WTC11 (cell line): ENCODE measurements at regions not wholly inside any gene's neighbourhood (a gene's known extent, or its start where the extent isn't known, plus 50 kb on each side); places are given as distances from the start of the nearest gene placed in this dataset.

Source experiments
- FOXP1 ChIP-seq: sonication (generic); formaldehyde crosslinking; IDR thresholded peaks from 2 replicates; pipeline ENCODE4 v1.8.0; 2022; ENCODE audit warnings: missing genetic modification reagents, mild to moderate bottlenecking, moderate library complexity, borderline replicate concordance
- NFYB ChIP-seq: sonication (generic); formaldehyde crosslinking; conservative IDR thresholded peaks from 2 replicates; pipeline ENCODE4 v1.8.0; 2022; ENCODE audit warnings: low read depth, missing genetic modification reagents
- ZNF317 ChIP-seq: sonication (generic); formaldehyde crosslinking; IDR thresholded peaks from 2 replicates; pipeline ENCODE4 v1.8.1; 2023; ENCODE audit warnings: low read depth, mild to moderate bottlenecking, moderate library complexity, missing genetic modification reagents, borderline replicate concordance
- TF ChIP-seq, protein P1 (sequence below): fragments of 200-600 bp; IDR thresholded peaks from 2 replicates; pipeline ENCODE4 v1.8.0; 2022; ENCODE audit warnings: antibody characterized with exemption
- TF ChIP-seq, protein P2 (sequence below): sonication (generic); formaldehyde crosslinking; conservative IDR thresholded peaks from 2 replicates; pipeline ENCODE4 v1.8.1; 2022; ENCODE audit warnings: mild to moderate bottlenecking, missing genetic modification reagents

DNA sequence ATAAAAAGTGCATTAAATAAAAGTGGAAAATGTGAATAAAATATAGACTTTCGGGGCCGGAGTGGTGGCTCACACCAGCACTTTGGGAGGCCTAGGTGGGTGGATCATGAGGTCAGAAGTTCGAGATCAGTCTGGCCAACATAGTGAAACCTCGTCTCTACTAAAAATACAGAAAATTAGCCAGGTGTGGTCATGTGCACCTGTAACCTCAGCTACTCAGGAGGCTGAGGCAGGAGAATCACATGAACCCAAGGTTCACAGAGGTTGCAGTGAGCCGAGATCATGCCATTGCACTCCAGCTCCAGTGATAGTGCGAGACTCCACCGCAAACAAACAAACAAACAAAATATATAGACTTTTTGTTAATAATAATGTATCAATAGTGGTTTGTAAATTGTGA lies 293.6 kb upstream of the TRAM1L1 start:
- TF ChIP-seq ZNF317 (CRISPR knock-in tag): no peak
- TF ChIP-seq, protein P1, sequence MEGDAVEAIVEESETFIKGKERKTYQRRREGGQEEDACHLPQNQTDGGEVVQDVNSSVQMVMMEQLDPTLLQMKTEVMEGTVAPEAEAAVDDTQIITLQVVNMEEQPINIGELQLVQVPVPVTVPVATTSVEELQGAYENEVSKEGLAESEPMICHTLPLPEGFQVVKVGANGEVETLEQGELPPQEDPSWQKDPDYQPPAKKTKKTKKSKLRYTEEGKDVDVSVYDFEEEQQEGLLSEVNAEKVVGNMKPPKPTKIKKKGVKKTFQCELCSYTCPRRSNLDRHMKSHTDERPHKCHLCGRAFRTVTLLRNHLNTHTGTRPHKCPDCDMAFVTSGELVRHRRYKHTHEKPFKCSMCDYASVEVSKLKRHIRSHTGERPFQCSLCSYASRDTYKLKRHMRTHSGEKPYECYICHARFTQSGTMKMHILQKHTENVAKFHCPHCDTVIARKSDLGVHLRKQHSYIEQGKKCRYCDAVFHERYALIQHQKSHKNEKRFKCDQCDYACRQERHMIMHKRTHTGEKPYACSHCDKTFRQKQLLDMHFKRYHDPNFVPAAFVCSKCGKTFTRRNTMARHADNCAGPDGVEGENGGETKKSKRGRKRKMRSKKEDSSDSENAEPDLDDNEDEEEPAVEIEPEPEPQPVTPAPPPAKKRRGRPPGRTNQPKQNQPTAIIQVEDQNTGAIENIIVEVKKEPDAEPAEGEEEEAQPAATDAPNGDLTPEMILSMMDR: no peak
- TF ChIP-seq, protein P2, sequence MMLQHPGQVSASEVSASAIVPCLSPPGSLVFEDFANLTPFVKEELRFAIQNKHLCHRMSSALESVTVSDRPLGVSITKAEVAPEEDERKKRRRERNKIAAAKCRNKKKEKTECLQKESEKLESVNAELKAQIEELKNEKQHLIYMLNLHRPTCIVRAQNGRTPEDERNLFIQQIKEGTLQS (CRISPR knock-in tag): no peak
- no peak for TF ChIP-seq NFYB (CRISPR knock-in tag)
- TF ChIP-seq FOXP1 (CRISPR knock-in tag): no peak
